ENCODE measurements at regions not wholly inside any gene's neighbourhood (a gene's known extent, or its start where the extent isn't known, plus 50 kb on each side); places are given as distances from the start of the nearest gene placed in this dataset.

GRCh38 chr10:43962346-43963191 is 313.9 kb upstream of the ZNF32 start:
- Histone ChIP-seq H2BK120ac (ENCODE audit: low read depth, low read length) (no peak overlapping the region), H3K27ac (replicated peaks; ENCODE audit: low read length) (no peak overlapping the region), H3K23ac (ENCODE audit: low read depth, low read length, poor library complexity) (no peak overlapping the region), H3K4me2 (ENCODE audit: insufficient read depth, low read length, poor library complexity, severe bottlenecking) (no peak overlapping the region), H3K4ac (ENCODE audit: low read length) (no peak overlapping the region), H3K36me3 (replicated peaks in 1 of 2; ENCODE audit: control insufficient read depth in 2 of 2, insufficient read depth in 2 of 2, low read length in 2 of 2) (no peaks in the 10 kb centered on the region), H2BK15ac (ENCODE audit: low read length) (no peak overlapping the region), H2BK12ac (ENCODE audit: low read length) (no peak overlapping the region), H3K4me1 (ENCODE audit: control insufficient read depth in 2 of 2, insufficient read depth in 1 of 2, low read depth in 1 of 2, low read length in 2 of 2) (no peaks in the 10 kb centered on the region), H2BK5ac (ENCODE audit: low read length) (no peak overlapping the region), H2AFZ (ENCODE audit: low read length) (no peak overlapping the region), H3K79me1 (ENCODE audit: low read depth, low read length) (no peaks in the 10 kb centered on the region), H3K4me3 (ENCODE audit: low read length in 2 of 2) (no peak overlapping the region), H3K18ac (ENCODE audit: low read length) (no peak overlapping the region), H4K8ac (ENCODE audit: low read depth, low read length) (no peak overlapping the region), H4K91ac (ENCODE audit: low read depth, low read length, poor library complexity) (no peak overlapping the region), H3K14ac (ENCODE audit: low read length) (no peak overlapping the region), H3K9ac (ENCODE audit: low read depth, low read length, poor library complexity) (no peak overlapping the region), H3K9me3 (replicated peaks in 1 of 2; ENCODE audit: control insufficient read depth in 2 of 2, insufficient read depth in 1 of 2, low read depth in 1 of 2, low read length in 2 of 2) (no peaks in the 10 kb centered on the region), H2AK5ac (ENCODE audit: low read depth, low read length) (no peak overlapping the region), H3K27me3 (ENCODE audit: control insufficient read depth in 3 of 3, insufficient read depth in 3 of 3, low read depth in 1 of 3, low read length in 3 of 3) (no peaks in the 10 kb centered on the region)
- DNase-seq (ENCODE audit: low spot score), result no peak
- WGBS, 2 donors (ENCODE audit: extremely low coverage in 2 of 2, insufficient read length in 2 of 2, insufficient replicate concordance in 1 of 2), result no CpG with 5 or more reads among the region's 11 CpGs

DNA sequence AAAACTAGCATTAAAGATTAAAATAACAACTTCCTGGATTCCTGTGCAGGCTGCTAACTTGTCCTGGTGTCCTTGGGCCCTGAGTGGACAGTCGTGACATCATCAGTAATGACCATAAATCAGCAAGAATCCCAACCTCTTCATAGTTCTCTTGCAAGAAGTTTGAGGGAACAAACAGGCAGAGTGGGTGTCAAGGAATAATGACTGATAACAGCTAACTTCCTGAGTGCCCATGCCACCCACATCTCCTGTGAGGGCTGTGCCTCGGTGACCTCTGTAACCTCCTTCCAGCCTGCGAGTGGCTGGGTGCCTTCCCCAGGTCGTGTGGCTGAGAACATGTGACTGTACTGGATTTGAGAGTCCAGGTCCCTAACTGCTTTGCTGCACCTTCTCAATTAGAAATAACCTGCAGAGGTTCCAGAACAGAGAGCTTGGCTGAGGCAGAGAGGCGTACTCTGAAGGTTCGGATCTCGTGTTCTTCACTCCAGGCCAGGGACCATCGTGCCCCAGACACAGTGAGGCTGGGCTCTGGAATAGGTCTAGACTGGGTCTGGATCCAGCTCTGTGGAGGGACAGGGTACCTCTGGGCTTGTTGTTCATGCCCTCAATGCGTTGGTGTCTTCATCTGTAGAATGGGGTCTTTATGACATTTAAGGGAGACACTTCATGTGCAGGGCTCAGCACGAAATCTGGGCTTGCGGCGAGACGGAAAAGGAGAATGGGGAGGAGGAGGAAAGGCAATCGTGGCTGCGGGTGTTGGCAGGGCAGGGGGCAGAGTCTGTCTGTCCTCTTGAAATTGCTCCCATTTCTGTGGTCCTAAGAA is 313.1 kb upstream of the ZNF32 start:
- DNase-seq (ENCODE audit: low spot score), result no peak
- Histone ChIP-seq H2BK5ac (ENCODE audit: low read length) (no peak overlapping the region), H3K27me3 (ENCODE audit: control insufficient read depth in 3 of 3, insufficient read depth in 3 of 3, low read depth in 1 of 3, low read length in 3 of 3) (no peaks in the 10 kb centered on the region), H3K14ac (ENCODE audit: low read length) (no peak overlapping the region), H4K91ac (ENCODE audit: low read depth, low read length, poor library complexity) (no peak overlapping the region), H2BK12ac (ENCODE audit: low read length) (no peak overlapping the region), H3K18ac (ENCODE audit: low read length) (no peak overlapping the region), H2AFZ (ENCODE audit: low read length) (no peak overlapping the region), H2BK15ac (ENCODE audit: low read length) (no peak overlapping the region), H3K9ac (ENCODE audit: low read depth, low read length, poor library complexity) (no peak overlapping the region), H3K9me3 (replicated peaks in 1 of 2; ENCODE audit: control insufficient read depth in 2 of 2, insufficient read depth in 1 of 2, low read depth in 1 of 2, low read length in 2 of 2) (no peaks in the 10 kb centered on the region), H4K8ac (ENCODE audit: low read depth, low read length) (peak overlapping the region; percentile 83), H3K4ac (ENCODE audit: low read length) (no peak overlapping the region), H3K23ac (ENCODE audit: low read depth, low read length, poor library complexity) (no peak overlapping the region), H3K4me1 (ENCODE audit: control insufficient read depth in 2 of 2, insufficient read depth in 1 of 2, low read depth in 1 of 2, low read length in 2 of 2) (no peaks in the 10 kb centered on the region), H2BK120ac (ENCODE audit: low read depth, low read length) (no peak overlapping the region), H3K36me3 (replicated peaks in 1 of 2; ENCODE audit: control insufficient read depth in 2 of 2, insufficient read depth in 2 of 2, low read length in 2 of 2) (no peaks in the 10 kb centered on the region), H3K4me2 (ENCODE audit: insufficient read depth, low read length, poor library complexity, severe bottlenecking) (no peak overlapping the region), H3K4me3 (ENCODE audit: low read length in 2 of 2) (no peak overlapping the region), H3K79me1 (ENCODE audit: low read depth, low read length) (no peaks in the 10 kb centered on the region), H3K27ac (replicated peaks; ENCODE audit: low read length) (no peak overlapping the region), H2AK5ac (ENCODE audit: low read depth, low read length) (no peak overlapping the region)
- no CpG with 5 or more reads among the region's 15 CpGs for WGBS, 2 donors (ENCODE audit: extremely low coverage in 2 of 2, insufficient read length in 2 of 2, insufficient replicate concordance in 1 of 2)

DNA sequence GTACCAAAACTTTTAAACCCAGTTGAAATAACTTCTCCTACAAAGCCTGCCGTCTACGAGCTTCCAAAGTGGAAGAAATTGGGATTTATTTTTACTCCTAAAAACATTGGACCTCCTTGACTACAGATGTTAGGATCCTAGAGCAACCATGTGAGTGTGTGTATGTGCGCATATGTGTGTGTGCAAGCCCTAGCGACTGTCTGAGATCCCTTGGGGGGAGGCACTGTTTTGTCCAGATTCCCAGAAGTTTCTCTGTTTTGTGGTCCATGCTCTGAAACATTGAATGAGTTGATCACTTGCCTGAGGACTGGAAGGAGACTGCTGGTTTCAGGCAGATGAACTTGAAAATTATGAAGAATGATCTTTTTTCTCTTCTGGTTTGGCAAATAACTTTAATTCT is 312.3 kb upstream of the ZNF32 start:
- H3K9me3 ChIP-seq (replicated peaks in 1 of 2; ENCODE audit: control insufficient read depth in 2 of 2, insufficient read depth in 1 of 2, low read depth in 1 of 2, low read length in 2 of 2), result no peaks in the 10 kb centered on the region
- no peak for DNase-seq (ENCODE audit: low spot score)
- H3K79me1 ChIP-seq (ENCODE audit: low read depth, low read length), result no peaks in the 10 kb centered on the region
- no peak overlapping the region for H4K91ac ChIP-seq (ENCODE audit: low read depth, low read length, poor library complexity)
- H3K27ac ChIP-seq (replicated peaks; ENCODE audit: low read length), result no peak overlapping the region
- no peak overlapping the region for H2BK120ac ChIP-seq (ENCODE audit: low read depth, low read length)
- H4K8ac ChIP-seq (ENCODE audit: low read depth, low read length), result no peak overlapping the region
- H3K27me3 ChIP-seq (ENCODE audit: control insufficient read depth in 3 of 3, insufficient read depth in 3 of 3, low read depth in 1 of 3, low read length in 3 of 3), result no peaks in the 10 kb centered on the region
- H2BK5ac ChIP-seq (ENCODE audit: low read length), result no peak overlapping the region
- H2AFZ ChIP-seq (ENCODE audit: low read length), result no peak overlapping the region
- no peak overlapping the region for H3K4me3 ChIP-seq (ENCODE audit: low read length in 2 of 2)
- H3K14ac ChIP-seq (ENCODE audit: low read length), result no peak overlapping the region
- no peak overlapping the region for H2AK5ac ChIP-seq (ENCODE audit: low read depth, low read length)
- no peak overlapping the region for H3K9ac ChIP-seq (ENCODE audit: low read depth, low read length, poor library complexity)
- H2BK15ac ChIP-seq (ENCODE audit: low read length), result no peak overlapping the region
- WGBS, 2 donors (ENCODE audit: extremely low coverage in 2 of 2, insufficient read length in 2 of 2, insufficient replicate concordance in 1 of 2), result no CpG with 5 or more reads among the region's 4 CpGs
- no peak overlapping the region for H3K23ac ChIP-seq (ENCODE audit: low read depth, low read length, poor library complexity)
- no peak overlapping the region for H3K4ac ChIP-seq (ENCODE audit: low read length)
- H2BK12ac ChIP-seq (ENCODE audit: low read length), result no peak overlapping the region
- H3K4me1 ChIP-seq (ENCODE audit: control insufficient read depth in 2 of 2, insufficient read depth in 1 of 2, low read depth in 1 of 2, low read length in 2 of 2), result no peaks in the 10 kb centered on the region
- H3K18ac ChIP-seq (ENCODE audit: low read length), result no peak overlapping the region
- H3K4me2 ChIP-seq (ENCODE audit: insufficient read depth, low read length, poor library complexity, severe bottlenecking), result no peak overlapping the region
- H3K36me3 ChIP-seq (replicated peaks in 1 of 2; ENCODE audit: control insufficient read depth in 2 of 2, insufficient read depth in 2 of 2, low read length in 2 of 2), result no peaks in the 10 kb centered on the region

DNA sequence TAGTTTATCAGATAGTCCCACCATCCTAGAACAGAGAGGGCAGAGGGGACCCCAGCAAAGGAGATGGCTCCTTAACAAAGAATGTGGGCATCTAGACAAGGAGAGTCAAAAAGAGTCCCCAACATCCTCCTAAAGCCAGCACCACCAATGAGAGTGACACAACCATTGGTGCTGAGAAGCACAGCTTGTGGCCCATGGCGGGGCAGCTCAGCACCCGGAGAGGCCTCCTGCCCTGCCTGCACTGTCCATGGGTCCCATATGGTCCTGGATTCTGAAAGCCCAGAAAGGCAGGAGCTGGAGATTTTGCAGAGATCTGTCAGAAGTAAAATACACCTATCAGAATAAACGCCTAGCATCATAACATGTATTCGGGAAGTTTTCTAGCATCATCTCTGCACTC is 311.8 kb upstream of the ZNF32 start:
- no peak overlapping the region for H2BK15ac ChIP-seq (ENCODE audit: low read length)
- no CpG with 5 or more reads among the region's 4 CpGs for WGBS, 2 donors (ENCODE audit: extremely low coverage in 2 of 2, insufficient read length in 2 of 2, insufficient replicate concordance in 1 of 2)
- H4K91ac ChIP-seq (ENCODE audit: low read depth, low read length, poor library complexity), result no peak overlapping the region
- H2BK5ac ChIP-seq (ENCODE audit: low read length), result no peak overlapping the region
- H3K4ac ChIP-seq (ENCODE audit: low read length), result no peak overlapping the region
- H3K79me1 ChIP-seq (ENCODE audit: low read depth, low read length), result no peaks in the 10 kb centered on the region
- H2AFZ ChIP-seq (ENCODE audit: low read length), result no peak overlapping the region
- H3K9ac ChIP-seq (ENCODE audit: low read depth, low read length, poor library complexity), result no peak overlapping the region
- H3K4me2 ChIP-seq (ENCODE audit: insufficient read depth, low read length, poor library complexity, severe bottlenecking), result no peak overlapping the region
- H2BK12ac ChIP-seq (ENCODE audit: low read length), result no peak overlapping the region
- peak overlapping the region; percentile 81 for H3K18ac ChIP-seq (ENCODE audit: low read length)
- H3K27me3 ChIP-seq (ENCODE audit: control insufficient read depth in 3 of 3, insufficient read depth in 3 of 3, low read depth in 1 of 3, low read length in 3 of 3), result no peaks in the 10 kb centered on the region
- H3K4me1 ChIP-seq (ENCODE audit: control insufficient read depth in 2 of 2, insufficient read depth in 1 of 2, low read depth in 1 of 2, low read length in 2 of 2), result no peaks in the 10 kb centered on the region
- H3K36me3 ChIP-seq (replicated peaks in 1 of 2; ENCODE audit: control insufficient read depth in 2 of 2, insufficient read depth in 2 of 2, low read length in 2 of 2), result no peaks in the 10 kb centered on the region
- H3K23ac ChIP-seq (ENCODE audit: low read depth, low read length, poor library complexity), result no peak overlapping the region
- H3K14ac ChIP-seq (ENCODE audit: low read length), result no peak overlapping the region
- H3K27ac ChIP-seq (replicated peaks; ENCODE audit: low read length), result no peak overlapping the region
- H4K8ac ChIP-seq (ENCODE audit: low read depth, low read length), result no peak overlapping the region
- no peak overlapping the region for H2AK5ac ChIP-seq (ENCODE audit: low read depth, low read length)
- no peak overlapping the region for H2BK120ac ChIP-seq (ENCODE audit: low read depth, low read length)
- H3K9me3 ChIP-seq (replicated peaks in 1 of 2; ENCODE audit: control insufficient read depth in 2 of 2, insufficient read depth in 1 of 2, low read depth in 1 of 2, low read length in 2 of 2), result no peaks in the 10 kb centered on the region
- DNase-seq (ENCODE audit: low spot score), result no peak
- H3K4me3 ChIP-seq (ENCODE audit: low read length in 2 of 2), result no peak overlapping the region
